ENCODE measurements at regions not wholly inside any gene's neighbourhood (a gene's known extent, or its start where the extent isn't known, plus 50 kb on each side); places are given as distances from the start of the nearest gene placed in this dataset.

GRCh38 chr6:8237668-8238067, 135.3 kb upstream of the EEF1E1 start:
- Mint-ChIP-seq H3K4me1 (no peaks in the 10 kb centered on the region), H3K36me3 (no peaks in the 10 kb centered on the region), H3K9me3 (no peaks in the 10 kb centered on the region), H3K27me3 (ENCODE audit: low read depth in 3 of 3) (peaks cover 3 to 12% (median 4%) of the 10 kb centered on the region in 3 donors), H3K4me3 (no peak overlapping the region), H3K27ac (no peak overlapping the region)
- WGBS (ENCODE audit: insufficient coverage): 100% methylated on average over 1 of the region's 3 CpGs
- TF ChIP-seq CTCF (IDR thresholded peaks at IDR 0.05): no peak
- Histone ChIP-seq H3K9me3 (replicated peaks in 1 of 2; ENCODE audit: control insufficient read depth in 1 of 2, insufficient read depth in 1 of 2, low read length in 2 of 2) (no peaks in the 10 kb centered on the region), H3K27ac (ENCODE audit: low read depth in 1 of 2, low read length in 2 of 2) (no peak overlapping the region), H3K36me3 (replicated peaks in 1 of 2; ENCODE audit: control insufficient read depth in 1 of 2, insufficient read depth in 2 of 2, low read length in 2 of 2) (no peaks in the 10 kb centered on the region), H3K4me3 (replicated peaks in 1 of 3; ENCODE audit: low read depth in 2 of 3, low read length in 3 of 3) (no peak overlapping the region), H3K9ac (ENCODE audit: insufficient read depth, low read length, poor library complexity, severe bottlenecking) (no peak overlapping the region), H3K27me3 (ENCODE audit: control insufficient read depth in 2 of 2, insufficient read depth in 2 of 2, low read length in 2 of 2) (peaks cover 0 to 4% of the 10 kb centered on the region in 2 donors), H3K4me1 (ENCODE audit: control insufficient read depth in 1 of 2, insufficient read depth in 2 of 2, low read length in 2 of 2) (no peaks in the 10 kb centered on the region), H3K4me2 (replicated peaks; ENCODE audit: extremely low read depth, low read length, poor library complexity, severe bottlenecking) (no peak overlapping the region), H4K20me1 (ENCODE audit: insufficient read depth, low read length) (no peaks in the 10 kb centered on the region), H2AFZ (ENCODE audit: insufficient read depth, low read depth, low read length, poor library complexity, severe bottlenecking) (no peak overlapping the region), H3K79me2 (ENCODE audit: insufficient read depth, low read length) (no peaks in the 10 kb centered on the region)
- intact Hi-C loops (cut with micrococcal nuclease): no loop called here
- no peak for DNase-seq

- H3K4me1 ChIP-seq (ENCODE audit: control insufficient read depth in 1 of 2, insufficient read depth in 2 of 2, low read length in 2 of 2): no peaks in the 10 kb centered on the region
- no peak overlapping the region for H2AFZ ChIP-seq (ENCODE audit: insufficient read depth, low read depth, low read length, poor library complexity, severe bottlenecking)
- no peak overlapping the region for H3K27ac ChIP-seq (ENCODE audit: low read depth in 1 of 2, low read length in 2 of 2)
- H3K79me2 ChIP-seq (ENCODE audit: insufficient read depth, low read length): no peaks in the 10 kb centered on the region
- Mint-ChIP-seq H3K4me3 (no peak overlapping the region), H3K27ac (no peak overlapping the region), H3K36me3 (no peaks in the 10 kb centered on the region), H3K4me1 (no peaks in the 10 kb centered on the region), H3K27me3 (ENCODE audit: low read depth in 3 of 3) (peaks cover 3 to 12% (median 3%) of the 10 kb centered on the region in 3 donors), H3K9me3 (no peaks in the 10 kb centered on the region)
- H3K36me3 ChIP-seq (replicated peaks in 1 of 2; ENCODE audit: control insufficient read depth in 1 of 2, insufficient read depth in 2 of 2, low read length in 2 of 2): no peaks in the 10 kb centered on the region
- no peak overlapping the region for H3K9ac ChIP-seq (ENCODE audit: insufficient read depth, low read length, poor library complexity, severe bottlenecking)
- H3K27me3 ChIP-seq (ENCODE audit: control insufficient read depth in 2 of 2, insufficient read depth in 2 of 2, low read length in 2 of 2): peaks cover 0 to 4% of the 10 kb centered on the region in 2 donors
- no CpG with 5 or more reads among the region's 4 CpGs for whole genome bisulfite sequencing (ENCODE audit: insufficient coverage)
- no peak for DNase-seq
- no peak for TF ChIP-seq CTCF (IDR thresholded peaks at IDR 0.05)
- no peak overlapping the region for H3K4me3 ChIP-seq (replicated peaks in 1 of 3; ENCODE audit: low read depth in 2 of 3, low read length in 3 of 3)
- no peak overlapping the region for H3K4me2 ChIP-seq (replicated peaks; ENCODE audit: extremely low read depth, low read length, poor library complexity, severe bottlenecking)
- H4K20me1 ChIP-seq (ENCODE audit: insufficient read depth, low read length): no peaks in the 10 kb centered on the region
- H3K9me3 ChIP-seq (replicated peaks in 1 of 2; ENCODE audit: control insufficient read depth in 1 of 2, insufficient read depth in 1 of 2, low read length in 2 of 2): no peaks in the 10 kb centered on the region
- intact Hi-C loops (cut with micrococcal nuclease): no loop called here
Observed at GRCh38 chr6:8236956-8237355, 134.6 kb upstream of the EEF1E1 start.
